Endothelial cell of umbilical vein (primary cell): ENCODE measurements at regions not wholly inside any gene's neighbourhood (a gene's known extent, or its start where the extent isn't known, plus 50 kb on each side); places are given as distances from the start of the nearest gene placed in this dataset.

Experiments used
- BruUV-seq: library from RNA; stranded (reverse); fragments of 400-500 nt; replicated peaks from 2 replicates; lab custom pipeline; 2021; lab: Mats Ljungman, UMichigan
- CTCF ChIA-PET: fragments of 300-600, 350-600 bp; sonication (Branson Sonifier 250); formaldehyde crosslinking; loops from one replicate; lab custom pipeline; 2021; ENCODE audit warnings: antibody characterized with exemption, inconsistent platforms; lab: Charles Lee
- POLR2A ChIA-PET: fragments of 300-600, 350-600 bp; sonication (Branson Sonifier 250); formaldehyde crosslinking; loops from one replicate; lab custom pipeline; 2021; ENCODE audit warnings: antibody characterized with exemption, inconsistent platforms; lab: Charles Lee
- DNase-seq: peaks from one replicate; pipeline ENCODE4 v3.0.0-alpha.2; 2011; ENCODE audit warnings: low read depth, low spot score
- FAIRE-seq: peaks from 2 replicates; lab custom pipeline; 2011; peaks lifted over from hg19 to GRCh38; lab: Jason Lieb, UNC
- H2AFZ ChIP-seq: 2 replicates; pipeline ENCODE4 v1.6.0; 2012; ENCODE audit warnings: low read depth, low read length, control low read depth, inconsistent platforms
- H3K27ac ChIP-seq: 2 replicates; pipeline ENCODE4 v1.5.1; 2011; ENCODE audit warnings: low read depth, mild to moderate bottlenecking, control low read depth, low read length, moderate library complexity; ENCODE audit not compliant: insufficient read depth
- H3K27me3 ChIP-seq, 2 experiments: 2 replicates each; pipeline versions ENCODE4 v1.6.0 to v1.6.1; 2011; ENCODE audit warnings: low read length in 2 of 2, mixed read lengths in 1 of 2; ENCODE audit not compliant: control insufficient read depth in 2 of 2, insufficient read depth in 2 of 2
- H3K36me3 ChIP-seq, 2 experiments: 2 replicates in 1 of 2; 3 replicates in 1 of 2; pipeline ENCODE4 v1.5.1; 2011; ENCODE audit warnings: low read length in 2 of 2, mild to moderate bottlenecking in 1 of 2, moderate library complexity in 1 of 2; ENCODE audit not compliant: control insufficient read depth in 2 of 2, insufficient read depth in 2 of 2; ENCODE audit errors: extremely low read depth in 1 of 2
- H3K4me1 ChIP-seq: 3 replicates; pipeline ENCODE4 v1.5.1; 2011; ENCODE audit warnings: mild to moderate bottlenecking, low read length; ENCODE audit not compliant: control insufficient read depth, insufficient read depth; ENCODE audit errors: extremely low read depth
- H3K4me2 ChIP-seq: 2 replicates; pipeline ENCODE4 v1.6.1; 2011; ENCODE audit warnings: low read length, control low read depth, mixed read lengths; ENCODE audit not compliant: insufficient read depth
- H3K4me3 ChIP-seq, 3 experiments: fragments of 200-600 bp in 1 of 3; sonication (generic), shearing (Covaris generic) in 1 of 3; replicated peaks in 1 of 3; 2 replicates each; pipeline ENCODE4 v1.5.1; 2011 to 2016; ENCODE audit warnings: control low read depth in 3 of 3, low read length in 3 of 3, mild to moderate bottlenecking in 2 of 3, inconsistent platforms in 1 of 3, low read depth in 1 of 3, moderate library complexity in 1 of 3; ENCODE audit not compliant: insufficient read depth in 1 of 3
- H3K79me2 ChIP-seq: 2 replicates; pipeline ENCODE4 v1.6.0; 2012; ENCODE audit warnings: low read length, inconsistent platforms; ENCODE audit not compliant: control insufficient read depth, insufficient read depth
- H3K9ac ChIP-seq: replicated peaks from 2 replicates; pipeline ENCODE3; 2011; ENCODE audit warnings: low read length, control low read depth; ENCODE audit not compliant: insufficient read depth; ENCODE audit errors: extremely low read depth
- H3K9me1 ChIP-seq: replicated peaks from 3 replicates; pipeline ENCODE4 v1.6.0; 2011; ENCODE audit warnings: mild to moderate bottlenecking, low read length; ENCODE audit not compliant: control insufficient read depth, insufficient read depth; ENCODE audit errors: extremely low read depth
- H3K9me3 ChIP-seq: replicated peaks from 2 replicates; pipeline ENCODE4 v1.5.1; 2012; ENCODE audit warnings: low read length, inconsistent platforms; ENCODE audit not compliant: control insufficient read depth, insufficient read depth
- H4K20me1 ChIP-seq: replicated peaks from 2 replicates; pipeline ENCODE3; 2011; ENCODE audit warnings: mild to moderate bottlenecking, low read length; ENCODE audit not compliant: control insufficient read depth, insufficient read depth; ENCODE audit errors: extremely low read depth
- CTCF ChIP-seq, 2 donors: IDR thresholded peaks; 1 replicate in 1 of 2; 2 replicates in 1 of 2; pipeline ENCODE4 v1.5.1; 2011; ENCODE audit warnings: low read length in 2 of 2, mild to moderate bottlenecking in 2 of 2, moderate library complexity in 2 of 2, control low read depth in 1 of 2, inconsistent platforms in 1 of 2, low read depth in 1 of 2; ENCODE audit not compliant: insufficient read depth in 1 of 2; ENCODE audit errors: extremely low read depth in 1 of 2
- FOS ChIP-seq: IDR thresholded peaks from 2 replicates; pipeline ENCODE4 v1.6.1; 2011; ENCODE audit warnings: mild to moderate bottlenecking, low read length, moderate library complexity, borderline replicate concordance; ENCODE audit not compliant: insufficient read depth
- JUN ChIP-seq: IDR thresholded peaks from 2 replicates; pipeline ENCODE4 v1.6.1; 2011; ENCODE audit warnings: borderline replicate concordance, low read depth; ENCODE audit not compliant: insufficient read length, insufficient read depth
- MAX ChIP-seq: IDR thresholded peaks from 2 replicates; pipeline ENCODE4 v1.6.1; 2011; ENCODE audit not compliant: insufficient read depth, insufficient read length
- MYC ChIP-seq: IDR thresholded peaks from one replicate; pipeline ENCODE4 v1.6.1; 2011; ENCODE audit warnings: mild to moderate bottlenecking, low read depth, low read length
- POLR2A ChIP-seq: IDR thresholded peaks from 2 replicates; pipeline ENCODE4 v1.6.1; 2012; ENCODE audit warnings: low read depth, mild to moderate bottlenecking, control low read depth, low read length
- POLR2AphosphoS5 ChIP-seq: IDR thresholded peaks from 2 replicates; pipeline ENCODE4 v1.6.1; 2012; ENCODE audit warnings: low read depth, mild to moderate bottlenecking, control low read depth, low read length, moderate library complexity; ENCODE audit not compliant: insufficient read depth
- dilution Hi-C: fragments of 300-500 bp; cut with MboI; formaldehyde crosslinking; loops from one replicate; pipeline ENCODE4 v1.15.0; 2019; ENCODE audit warnings: low sequenced_read_pairs; ENCODE audit not compliant: extremely low pct_ligation_motif_present
- intact Hi-C: fragments of 100-400 bp; cut with micrococcal nuclease; formaldehyde crosslinking; loops from one replicate; pipeline ENCODE4 v1.10.0; 2022

GRCh38 chr10:44673245-44673983 is 237.7 kb upstream of the TMEM72 start:
- H3K4me1 ChIP-seq, result no peaks in the 10 kb centered on the region
- TF ChIP-seq MYC, result no peak
- TF ChIP-seq CTCF (IDR thresholded peaks at IDR 0.05; ENCODE audit: extremely low read depth in 1 of 2, insufficient read depth in 1 of 2, low read depth in 1 of 2, low read length in 2 of 2), result no peak
- TF ChIP-seq MAX, result no peak
- no peak for TF ChIP-seq POLR2A
- TF ChIP-seq FOS, result no peak
- no peak for TF ChIP-seq POLR2AphosphoS5
- TF ChIP-seq JUN, result no peak
- H4K20me1 ChIP-seq, result no peaks in the 10 kb centered on the region
- CTCF ChIA-PET, result no interaction called here
- H3K4me3 ChIP-seq, result no peak overlapping the region
- no peaks in the 10 kb centered on the region for H3K9me1 ChIP-seq
- no TSS peak for BruUV-seq
- no peaks in the 10 kb centered on the region for H3K36me3 ChIP-seq
- no peaks in the 10 kb centered on the region for H3K79me2 ChIP-seq
- no peak for DNase-seq
- POLR2A ChIA-PET, result no interaction called here
- no peaks in the 10 kb centered on the region for H3K9me3 ChIP-seq
- no peak overlapping the region for H3K27ac ChIP-seq
- H3K9ac ChIP-seq, result no peak overlapping the region
- FAIRE-seq, result no peak
- dilution Hi-C loops, result no loop called here
- no peaks in the 10 kb centered on the region for H3K27me3 ChIP-seq
- no peak overlapping the region for H3K4me2 ChIP-seq
- intact Hi-C loops, result loop anchor here (10.0 kb wide), 1 partner anchor 181 kb away; no protein-coding TSS in a partner anchor
- no peak overlapping the region for H2AFZ ChIP-seq
